ENCODE measurements at regions not wholly inside any gene's neighbourhood (a gene's known extent, or its start where the extent isn't known, plus 50 kb on each side); places are given as distances from the start of the nearest gene placed in this dataset.

DNA sequence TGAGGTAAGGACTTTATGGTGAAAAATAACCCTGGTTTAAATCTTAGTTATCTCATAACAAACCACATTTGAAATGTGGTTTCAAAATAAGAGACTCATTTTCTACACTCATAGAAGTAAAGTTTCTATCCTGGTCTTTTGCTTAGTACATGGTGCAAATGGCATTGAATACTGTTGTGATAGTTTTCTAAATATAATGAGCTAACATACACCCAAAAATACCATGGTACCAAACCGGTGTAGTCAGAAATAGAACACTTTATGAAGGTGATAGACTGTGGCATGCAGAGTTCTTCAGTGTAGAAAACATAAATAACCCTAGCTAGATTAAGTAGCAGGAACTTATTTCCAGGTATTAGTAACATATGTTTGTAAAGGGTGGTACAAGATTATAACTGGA lies 629.4 kb downstream of the PLOD2 start:
- TF ChIP-seq, protein P1, sequence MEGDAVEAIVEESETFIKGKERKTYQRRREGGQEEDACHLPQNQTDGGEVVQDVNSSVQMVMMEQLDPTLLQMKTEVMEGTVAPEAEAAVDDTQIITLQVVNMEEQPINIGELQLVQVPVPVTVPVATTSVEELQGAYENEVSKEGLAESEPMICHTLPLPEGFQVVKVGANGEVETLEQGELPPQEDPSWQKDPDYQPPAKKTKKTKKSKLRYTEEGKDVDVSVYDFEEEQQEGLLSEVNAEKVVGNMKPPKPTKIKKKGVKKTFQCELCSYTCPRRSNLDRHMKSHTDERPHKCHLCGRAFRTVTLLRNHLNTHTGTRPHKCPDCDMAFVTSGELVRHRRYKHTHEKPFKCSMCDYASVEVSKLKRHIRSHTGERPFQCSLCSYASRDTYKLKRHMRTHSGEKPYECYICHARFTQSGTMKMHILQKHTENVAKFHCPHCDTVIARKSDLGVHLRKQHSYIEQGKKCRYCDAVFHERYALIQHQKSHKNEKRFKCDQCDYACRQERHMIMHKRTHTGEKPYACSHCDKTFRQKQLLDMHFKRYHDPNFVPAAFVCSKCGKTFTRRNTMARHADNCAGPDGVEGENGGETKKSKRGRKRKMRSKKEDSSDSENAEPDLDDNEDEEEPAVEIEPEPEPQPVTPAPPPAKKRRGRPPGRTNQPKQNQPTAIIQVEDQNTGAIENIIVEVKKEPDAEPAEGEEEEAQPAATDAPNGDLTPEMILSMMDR (conservative IDR thresholded peaks at IDR 0.05) = no peak
- TF ChIP-seq EZH2 (IDR thresholded peaks at IDR 0.05; ENCODE audit: low read depth) = no peak

Measured in PC-9 (cell line).